Large intestine (tissue), 3 donors: ENCODE measurements at regions not wholly inside any gene's neighbourhood (a gene's known extent, or its start where the extent isn't known, plus 50 kb on each side); places are given as distances from the start of the nearest gene placed in this dataset.
A peak's percentile ranks its signal among the peaks of the same experiment; 100 is the strongest.
"Not testable (repeated sequence)": the region's sequence is repeated elsewhere in the genome, so short reads cannot be mapped to it uniquely, and the experiment has no call there.

Experiments used
- DNase-seq, 2 donors: peaks; one replicate each; pipeline versions ENCODE4 v3.0.0 to v3.0.0-alpha.2; 2013
- H3K27ac ChIP-seq: one replicate; pipeline ENCODE4 v1.5.1; 2013; ENCODE audit warnings: low read length
- H3K27me3 ChIP-seq: 2 replicates; pipeline ENCODE4 v1.6.1; 2013; ENCODE audit warnings: low read length; ENCODE audit not compliant: control insufficient read depth, insufficient read depth
- H3K36me3 ChIP-seq: 2 replicates; pipeline ENCODE4 v1.6.1; 2013; ENCODE audit warnings: low read length; ENCODE audit not compliant: control insufficient read depth, insufficient read depth
- H3K4me1 ChIP-seq: one replicate; pipeline ENCODE4 v1.6.1; 2013; ENCODE audit warnings: low read length; ENCODE audit not compliant: control insufficient read depth, insufficient read depth
- H3K4me3 ChIP-seq: one replicate; pipeline ENCODE4 v1.5.1; 2013; ENCODE audit warnings: low read length
- H3K9me3 ChIP-seq: one replicate; pipeline ENCODE4 v1.6.1; 2013; ENCODE audit warnings: mild to moderate bottlenecking, low read depth, low read length, moderate library complexity; ENCODE audit not compliant: control insufficient read depth
- WGBS: methylation state at CpG from one replicate; pipeline ENCODE4 v1.1.5; 2013; ENCODE audit warnings: low lambda C conversion rate; ENCODE audit not compliant: insufficient coverage; 5-methylcytosine and 5-hydroxymethylcytosine counted together

- peaks cover 17% of the 10 kb centered on the region for H3K4me1 ChIP-seq
- not testable (repeated sequence) for H3K27ac ChIP-seq
- no CpG with 5 or more reads among the region's 1 CpG for WGBS
Observed at GRCh38 chr1:94659202-94659601, 117.6 kb upstream of the F3 start.

GRCh38 chr1:94658221-94658620 is 116.7 kb upstream of the F3 start:
- no peaks in the 10 kb centered on the region for H3K27me3 ChIP-seq
- no peak overlapping the region for H3K4me3 ChIP-seq
- peak; percentile 70 to 91 for DNase-seq
- no peaks in the 10 kb centered on the region for H3K9me3 ChIP-seq
- peaks cover 27% of the 10 kb centered on the region for H3K4me1 ChIP-seq
- 88% methylated on average over 1 of the region's 3 CpGs for WGBS
- H3K27ac ChIP-seq = peak overlapping the region; percentile 68
- H3K36me3 ChIP-seq = no peaks in the 10 kb centered on the region

More at GRCh38 chr1:94659202-94659601, 117.6 kb upstream of the F3 start:
- H3K9me3 ChIP-seq, H3K36me3 ChIP-seq, DNase-seq, H3K27me3 ChIP-seq, H3K4me3 ChIP-seq: not testable (repeated sequence)

- not testable (repeated sequence) for H3K36me3 ChIP-seq, H3K27me3 ChIP-seq, H3K4me3 ChIP-seq, H3K9me3 ChIP-seq
- Histone ChIP-seq H3K4me1 (peaks cover 28% of the 10 kb centered on the region), H3K27ac (peak overlapping the region; percentile 68)
- no CpG with 5 or more reads among the region's 4 CpGs for WGBS
- DNase-seq = peak; percentile 56 to 83
Observed at GRCh38 chr1:94657776-94658175, 116.2 kb upstream of the F3 start.

- DNase-seq = no peak
- Histone ChIP-seq H3K36me3 (no peaks in the 10 kb centered on the region), H3K9me3 (no peaks in the 10 kb centered on the region), H3K27ac (no peak overlapping the region), H3K4me1 (peaks cover 28% of the 10 kb centered on the region), H3K27me3 (no peaks in the 10 kb centered on the region), H3K4me3 (no peak overlapping the region)
- WGBS = no CpG with 5 or more reads among the region's 2 CpGs
Observed at GRCh38 chr1:94656967-94657366, 115.4 kb upstream of the F3 start.

GRCh38 chr1:94654919-94655318 is 113.4 kb upstream of the F3 start:
- DNase-seq = no peak
- H3K4me1 ChIP-seq = peaks cover 23% of the 10 kb centered on the region
- no CpG with 5 or more reads among the region's 4 CpGs for WGBS
- no peak overlapping the region for H3K4me3 ChIP-seq
- no peaks in the 10 kb centered on the region for H3K27me3 ChIP-seq
- H3K36me3 ChIP-seq = no peaks in the 10 kb centered on the region
- H3K9me3 ChIP-seq = no peaks in the 10 kb centered on the region
- H3K27ac ChIP-seq = peak overlapping the region; percentile 36

GRCh38 chr1:94654459-94654858 is 112.9 kb upstream of the F3 start:
- H3K4me1 ChIP-seq = peaks cover 23% of the 10 kb centered on the region
- peak overlapping the region; percentile 36 for H3K27ac ChIP-seq
- no peaks in the 10 kb centered on the region for H3K27me3 ChIP-seq
- WGBS = no CpG with 5 or more reads among the region's 1 CpG
- peak in 1 of 2 donors; percentile 50 for DNase-seq
- no peak overlapping the region for H3K4me3 ChIP-seq
- no peaks in the 10 kb centered on the region for H3K9me3 ChIP-seq
- no peaks in the 10 kb centered on the region for H3K36me3 ChIP-seq

GRCh38 chr1:94654031-94654430 is 112.5 kb upstream of the F3 start:
- DNase-seq = peak in 1 of 2 donors; percentile 49
- Histone ChIP-seq H3K27me3 (no peaks in the 10 kb centered on the region), H3K9me3 (no peaks in the 10 kb centered on the region), H3K4me3 (no peak overlapping the region), H3K4me1 (peaks cover 23% of the 10 kb centered on the region), H3K36me3 (no peaks in the 10 kb centered on the region), H3K27ac (peak overlapping the region; percentile 26)
- no CpG with 5 or more reads among the region's 1 CpG for WGBS

GRCh38 chr1:94653454-94653853 is 111.9 kb upstream of the F3 start:
- Histone ChIP-seq H3K4me1 (peaks cover 23% of the 10 kb centered on the region), H3K36me3 (no peaks in the 10 kb centered on the region), H3K9me3 (no peaks in the 10 kb centered on the region), H3K27ac (peak overlapping the region; percentile 26), H3K27me3 (no peaks in the 10 kb centered on the region), H3K4me3 (no peak overlapping the region)
- WGBS = no CpG with 5 or more reads among the region's 3 CpGs
- DNase-seq = no peak

GRCh38 chr1:94651076-94651475 is 109.5 kb upstream of the F3 start:
- no peak for DNase-seq
- 100% methylated on average over 1 of the region's 2 CpGs for WGBS
- H3K27ac ChIP-seq = no peak overlapping the region
- H3K4me1 ChIP-seq = peaks cover 16% of the 10 kb centered on the region
- no peaks in the 10 kb centered on the region for H3K9me3 ChIP-seq
- H3K36me3 ChIP-seq = no peaks in the 10 kb centered on the region
- no peak overlapping the region for H3K4me3 ChIP-seq
- H3K27me3 ChIP-seq = no peaks in the 10 kb centered on the region

GRCh38 chr1:94650301-94650700 is 108.7 kb upstream of the F3 start:
- DNase-seq = no peak
- H3K4me3 ChIP-seq = no peak overlapping the region
- no peaks in the 10 kb centered on the region for H3K36me3 ChIP-seq
- no peaks in the 10 kb centered on the region for H3K9me3 ChIP-seq
- peaks cover 16% of the 10 kb centered on the region for H3K4me1 ChIP-seq
- 62% methylated on average over 2 of the region's 2 CpGs for WGBS
- H3K27ac ChIP-seq = no peak overlapping the region
- no peaks in the 10 kb centered on the region for H3K27me3 ChIP-seq

- Histone ChIP-seq H3K4me1 (peaks cover 12% of the 10 kb centered on the region), H3K36me3 (no peaks in the 10 kb centered on the region), H3K27ac (peak overlapping the region; percentile 4), H3K4me3 (no peak overlapping the region), H3K9me3 (no peaks in the 10 kb centered on the region), H3K27me3 (no peaks in the 10 kb centered on the region)
- DNase-seq = no peak
- 80% methylated on average over 1 of the region's 14 CpGs for WGBS
Observed at GRCh38 chr1:94648225-94649007, 106.9 kb upstream of the F3 start.
